Lower leg skin (tissue), 4 donors: ENCODE measurements at regions not wholly inside any gene's neighbourhood (a gene's known extent, or its start where the extent isn't known, plus 50 kb on each side); places are given as distances from the start of the nearest gene placed in this dataset.
"Not testable (repeated sequence)": the region's sequence is repeated elsewhere in the genome, so short reads cannot be mapped to it uniquely, and the experiment has no call there.

ENCODE experiments used
- DNase-seq, 2 donors: peaks; one replicate each; pipeline ENCODE4 v3.0.0-alpha.2; 2019; ENCODE audit warnings: low spot score in 2 of 2
- H3K4me3 ChIP-seq: fragments of 200-600 bp; sonication (generic); 2 replicates; pipeline ENCODE4 v1.5.1; 2017; ENCODE audit warnings: mild to moderate bottlenecking, low read depth; ENCODE audit not compliant: poor library complexity, severe bottlenecking
- CTCF ChIP-seq, 3 donors: fragments of 450-650 bp; IDR thresholded peaks; one replicate each; pipeline ENCODE4 v1.5.1; 2016; ENCODE audit warnings: antibody characterized with exemption in 3 of 3, mild to moderate bottlenecking in 3 of 3, moderate library complexity in 2 of 3
- POLR2A ChIP-seq, 2 donors: fragments of 450-650 bp; IDR thresholded peaks; one replicate each; pipeline ENCODE4 v1.6.1; 2016 to 2017; ENCODE audit warnings: antibody characterized with exemption in 2 of 2, mild to moderate bottlenecking in 1 of 2, moderate library complexity in 1 of 2
- WGBS, 2 donors: methylation state at CpG; one replicate each; pipeline ENCODE4 v1.1.5; 2018; 5-methylcytosine and 5-hydroxymethylcytosine counted together
- intact Hi-C: fragments of 100-400 bp; cut with DNase I; formaldehyde crosslinking; loops from one replicate; pipeline ENCODE4 v1.15.0; 2023; ENCODE audit warnings: low total_unique reads

- intact Hi-C loops, result no loop called here
- no peak overlapping the region for H3K4me3 ChIP-seq
- WGBS, 2 donors, result 57 to 67% methylated on average over 2 of the region's 2 CpGs
- DNase-seq, result peak in 1 of 2 donors; percentile 21
- TF ChIP-seq CTCF (IDR thresholded peaks at IDR 0.05), result no peak
Measured at GRCh38 chr17:21508211-21508610, 132.1 kb downstream of the KCNJ12 start.

GRCh38 chr17:21509356-21509755 lies 133.2 kb downstream of the KCNJ12 start:
- 83% methylated on average over 1 of the region's 1 CpG for WGBS, 2 donors
- peak in 1 of 2 donors; percentile 10 for DNase-seq
- intact Hi-C loops, H3K4me3 ChIP-seq: not testable (repeated sequence)

GRCh38 chr17:21510686-21511362 lies 134.7 kb downstream of the KCNJ12 start:
- intact Hi-C loops, result loop anchor here (5.0 to 10.0 kb wide), 2 partner anchors 54 to 386 kb away; partner anchors contain the start of gene DHRS7B
- peak in 1 of 2 donors; percentile 62 for DNase-seq
- peak overlapping the region; percentile 35 for H3K4me3 ChIP-seq
- WGBS, 2 donors, result 54 to 57% methylated on average over 14 of the region's 14 CpGs
- TF ChIP-seq POLR2A (IDR thresholded peaks at IDR 0.05) (no peak), CTCF (IDR thresholded peaks at IDR 0.05) (no peak)

GRCh38 chr17:21511363-21512195 lies 135.4 kb downstream of the KCNJ12 start:
- TF ChIP-seq CTCF (IDR thresholded peaks at IDR 0.05), result peak in 1 of 3 donors; percentile 48
- TF ChIP-seq POLR2A (IDR thresholded peaks at IDR 0.05), result no peak
- 8 to 11% methylated on average over 64 to 77 of the region's 78 CpGs for WGBS, 2 donors
- DNase-seq, result peak; percentile 74 to 96
- intact Hi-C loops, result loop anchor here (5.0 to 10.0 kb wide), 2 partner anchors 54 to 387 kb away; partner anchors contain the start of gene DHRS7B
- peak overlapping the region; percentile 35 for H3K4me3 ChIP-seq

GRCh38 chr17:21512307-21513011 lies 136.3 kb downstream of the KCNJ12 start:
- peak in 1 of 2 donors; percentile 62 for DNase-seq
- WGBS, 2 donors, result 59 to 61% methylated on average over 16 of the region's 18 CpGs
- intact Hi-C loops, result loop anchor here (5.0 to 10.0 kb wide), 2 partner anchors 55 to 388 kb away; partner anchors contain the start of gene DHRS7B

More at GRCh38 chr17:21512307-21513011, 136.3 kb downstream of the KCNJ12 start:
- TF ChIP-seq CTCF (IDR thresholded peaks at IDR 0.05) (no peak), POLR2A (IDR thresholded peaks at IDR 0.05) (no peak)
- H3K4me3 ChIP-seq, result no peak overlapping the region
